ENCODE measurements at regions not wholly inside any gene's neighbourhood (a gene's known extent, or its start where the extent isn't known, plus 50 kb on each side); places are given as distances from the start of the nearest gene placed in this dataset.
A peak's percentile ranks its signal among the peaks of the same experiment; 100 is the strongest.

DNA sequence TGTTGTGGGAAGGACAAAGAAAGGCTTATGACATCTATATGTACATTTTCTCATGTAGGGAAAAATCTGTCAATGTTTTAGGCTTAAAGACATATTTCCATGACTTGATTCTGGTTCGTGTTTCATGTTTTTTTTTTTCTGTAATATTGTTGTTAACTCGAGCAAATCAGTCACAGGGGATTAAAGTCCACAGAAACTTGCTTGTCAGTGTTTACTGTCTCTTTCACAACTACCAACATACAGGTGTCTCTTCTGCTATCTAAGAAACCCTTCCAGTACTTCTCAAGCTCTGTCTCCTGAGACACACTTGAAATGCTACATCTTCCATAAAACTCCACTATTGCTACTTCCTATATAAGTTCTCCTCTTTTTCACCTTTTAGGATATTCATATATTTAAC is 130.9 kb upstream of the SLITRK6 start:
- no peak for DNase-seq (ENCODE audit: low read depth)
- H3K4me3 ChIP-seq (ENCODE audit: low read depth, low read length) = no peak overlapping the region
- TF ChIP-seq CTCF (conservative IDR thresholded peaks at IDR 0.05; ENCODE audit: low read depth, low read length) = no peak

DNA sequence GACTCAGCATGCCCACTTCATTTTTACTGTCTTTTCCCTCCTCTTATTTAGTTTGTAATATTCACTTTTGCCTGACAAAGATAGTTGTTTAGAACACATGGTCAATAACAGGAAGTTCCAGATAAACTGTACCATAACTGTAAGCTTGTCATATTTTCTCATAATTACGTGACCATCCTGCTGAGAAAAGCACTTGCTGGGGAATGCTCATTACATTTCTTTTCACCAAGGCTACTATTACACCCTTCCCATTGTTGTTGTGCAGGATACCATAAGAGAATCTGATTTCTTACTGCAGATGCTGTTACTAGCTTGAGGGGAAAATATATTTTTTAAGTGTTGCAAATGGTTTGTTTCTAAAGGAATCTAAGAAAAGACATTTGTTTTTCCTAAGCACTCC is 111.7 kb upstream of the SLITRK6 start:
- TF ChIP-seq CTCF (conservative IDR thresholded peaks at IDR 0.05; ENCODE audit: low read depth, low read length) = no peak
- H3K4me3 ChIP-seq (ENCODE audit: low read depth, low read length) = no peak overlapping the region
- no peak for DNase-seq (ENCODE audit: low read depth)

GRCh38 chr13:85900521-85900920 is 101.3 kb upstream of the SLITRK6 start:
- TF ChIP-seq CTCF (conservative IDR thresholded peaks at IDR 0.05; ENCODE audit: low read depth, low read length) = no peak
- no peak for DNase-seq (ENCODE audit: low read depth)
- no peak overlapping the region for H3K4me3 ChIP-seq (ENCODE audit: low read depth, low read length)

- no peak overlapping the region for H3K4me3 ChIP-seq (ENCODE audit: low read depth, low read length)
These were observed 97.6 kb upstream of the SLITRK6 start for GRCh38 chr13:85896516-85897450.

GRCh38 chr13:85887406-85887805 is 88.2 kb upstream of the SLITRK6 start:
- H3K4me3 ChIP-seq (ENCODE audit: low read depth, low read length) = no peak overlapping the region
- no peak for TF ChIP-seq CTCF (conservative IDR thresholded peaks at IDR 0.05; ENCODE audit: low read depth, low read length)
- no peak for DNase-seq (ENCODE audit: low read depth)

More at GRCh38 chr13:85896516-85897450, 97.6 kb upstream of the SLITRK6 start:
- DNase-seq (ENCODE audit: low read depth) = no peak
- peak; percentile 40 for TF ChIP-seq CTCF (conservative IDR thresholded peaks at IDR 0.05; ENCODE audit: low read depth, low read length)

- no peak overlapping the region for H3K4me3 ChIP-seq (ENCODE audit: low read depth, low read length)
- DNase-seq (ENCODE audit: low read depth) = no peak
- no peak for TF ChIP-seq CTCF (conservative IDR thresholded peaks at IDR 0.05; ENCODE audit: low read depth, low read length)
These were observed 79.8 kb upstream of the SLITRK6 start for GRCh38 chr13:85879014-85879413.

Measured in epithelial cell of proximal tubule (primary cell).